Smooth muscle cell (in vitro differentiated cells): ENCODE measurements at regions not wholly inside any gene's neighbourhood (a gene's known extent, or its start where the extent isn't known, plus 50 kb on each side); places are given as distances from the start of the nearest gene placed in this dataset.
"Not testable (repeated sequence)": the region's sequence is repeated elsewhere in the genome, so short reads cannot be mapped to it uniquely, and the experiment has no call there.

Experiments
- DNase-seq: peaks from one replicate; lab custom pipeline; 2025; ENCODE audit not compliant: unreplicated experiment; lab: John Stamatoyannopoulos, UW
- H2AFZ ChIP-seq: fragments of 200-600 bp; sonication (generic); 2 replicates; pipeline ENCODE4 v1.6.0; 2016; ENCODE audit warnings: antibody characterized with exemption, low read depth, mild to moderate bottlenecking
- H3F3A ChIP-seq: fragments of 200-600 bp; sonication (generic); 2 replicates; pipeline ENCODE4 v1.6.0; 2017; ENCODE audit warnings: antibody characterized with exemption, low read depth
- H3K27ac ChIP-seq: fragments of 200-600 bp; sonication (generic); 2 replicates; pipeline ENCODE4 v1.5.1; 2016; ENCODE audit warnings: low read depth, mild to moderate bottlenecking
- H3K27me3 ChIP-seq: fragments of 200-600 bp; sonication (generic); 2 replicates; pipeline ENCODE4 v1.6.1; 2016; ENCODE audit warnings: low read depth, mild to moderate bottlenecking
- H3K36me3 ChIP-seq: fragments of 200-600 bp; sonication (generic); 2 replicates; pipeline ENCODE4 v1.5.1; 2016; ENCODE audit warnings: low read depth
- H3K4me1 ChIP-seq: fragments of 200-600 bp; sonication (generic); 2 replicates; pipeline ENCODE4 v1.5.1; 2016; ENCODE audit warnings: low read depth
- H3K4me2 ChIP-seq: fragments of 200-600 bp; sonication (generic); 2 replicates; pipeline ENCODE4 v1.6.0; 2016; ENCODE audit warnings: mild to moderate bottlenecking
- H3K4me3 ChIP-seq: fragments of 200-600 bp; sonication (generic); 2 replicates; pipeline ENCODE4 v1.5.1; 2016; ENCODE audit warnings: mild to moderate bottlenecking
- H3K79me2 ChIP-seq: fragments of 200-600 bp; sonication (generic); 2 replicates; pipeline ENCODE4 v1.6.0; 2016; ENCODE audit warnings: low read depth, mild to moderate bottlenecking
- H3K9ac ChIP-seq: fragments of 200-600 bp; sonication (generic); 2 replicates; pipeline ENCODE4 v1.6.0; 2016; ENCODE audit warnings: low read depth
- H3K9me3 ChIP-seq: fragments of 200-600 bp; sonication (generic); replicated peaks from 2 replicates; pipeline ENCODE4 v1.5.1; 2016; ENCODE audit warnings: low read depth
- H4K20me1 ChIP-seq: fragments of 200-600 bp; sonication (generic); 2 replicates; pipeline ENCODE4 v1.6.0; 2016; ENCODE audit warnings: low read depth
- CTCF ChIP-seq: fragments of 200-600 bp; sonication (generic); IDR thresholded peaks from 2 replicates; pipeline ENCODE4 v1.5.1; 2017; ENCODE audit warnings: borderline replicate concordance, mild to moderate bottlenecking, antibody characterized with exemption; ENCODE audit not compliant: insufficient read depth, poor library complexity, severe bottlenecking
- WGBS: methylation state at CpG from one replicate; pipeline ENCODE4 v1.1.7; 2016; ENCODE audit warnings: low lambda C conversion rate; 5-methylcytosine and 5-hydroxymethylcytosine counted together

- no peaks in the 10 kb centered on the region for H3K4me1 ChIP-seq
- 81% methylated on average over 1 of the region's 1 CpG for WGBS
- H3K79me2 ChIP-seq = no peaks in the 10 kb centered on the region
- no peak for TF ChIP-seq CTCF
- H3F3A ChIP-seq = no peaks in the 10 kb centered on the region
- H3K27me3 ChIP-seq = no peaks in the 10 kb centered on the region
- no peak overlapping the region for H3K4me3 ChIP-seq
- no peak overlapping the region for H3K4me2 ChIP-seq
- no peak overlapping the region for H3K9ac ChIP-seq
- H4K20me1 ChIP-seq = no peaks in the 10 kb centered on the region
- no peaks in the 10 kb centered on the region for H3K36me3 ChIP-seq
- H3K27ac ChIP-seq = no peak overlapping the region
- no peak for DNase-seq
- H2AFZ ChIP-seq = no peak overlapping the region
- no peaks in the 10 kb centered on the region for H3K9me3 ChIP-seq
Observed at GRCh38 chr2:58405341-58405740, 164.2 kb upstream of the FANCL start.

GRCh38 chr2:58401936-58402335 is 160.8 kb upstream of the FANCL start:
- no peaks in the 10 kb centered on the region for H3K79me2 ChIP-seq
- H3K27ac ChIP-seq = no peak overlapping the region
- DNase-seq = no peak
- H3K9ac ChIP-seq = no peak overlapping the region
- no peaks in the 10 kb centered on the region for H4K20me1 ChIP-seq
- H3K4me3 ChIP-seq = no peak overlapping the region
- H3K4me2 ChIP-seq = no peak overlapping the region
- H2AFZ ChIP-seq = no peak overlapping the region
- no peak for TF ChIP-seq CTCF
- no peaks in the 10 kb centered on the region for H3F3A ChIP-seq
- H3K4me1 ChIP-seq = no peaks in the 10 kb centered on the region
- no peaks in the 10 kb centered on the region for H3K36me3 ChIP-seq
- no peaks in the 10 kb centered on the region for H3K9me3 ChIP-seq
- H3K27me3 ChIP-seq = no peaks in the 10 kb centered on the region
- 85% methylated on average over 2 of the region's 2 CpGs for WGBS

GRCh38 chr2:58398406-58398805 is 157.3 kb upstream of the FANCL start:
- Histone ChIP-seq H3K79me2 (no peaks in the 10 kb centered on the region), H3K27me3 (no peaks in the 10 kb centered on the region), H3K4me2 (no peak overlapping the region), H3F3A (no peaks in the 10 kb centered on the region), H3K27ac (no peak overlapping the region), H3K36me3 (no peaks in the 10 kb centered on the region), H4K20me1 (no peaks in the 10 kb centered on the region), H3K9me3 (no peaks in the 10 kb centered on the region), H2AFZ (no peak overlapping the region), H3K4me3 (no peak overlapping the region), H3K9ac (no peak overlapping the region), H3K4me1 (no peaks in the 10 kb centered on the region)
- no peak for TF ChIP-seq CTCF
- no peak for DNase-seq

GRCh38 chr2:58387701-58388100 is 146.6 kb upstream of the FANCL start:
- H3K4me2 ChIP-seq = no peak overlapping the region
- no peaks in the 10 kb centered on the region for H3K36me3 ChIP-seq
- no peaks in the 10 kb centered on the region for H3K79me2 ChIP-seq
- TF ChIP-seq CTCF = no peak
- no peak overlapping the region for H3K27ac ChIP-seq
- no peaks in the 10 kb centered on the region for H3K27me3 ChIP-seq
- H3K4me1 ChIP-seq = no peaks in the 10 kb centered on the region
- no peak for DNase-seq
- no peaks in the 10 kb centered on the region for H4K20me1 ChIP-seq
- no peak overlapping the region for H3K9ac ChIP-seq
- H3F3A ChIP-seq = no peaks in the 10 kb centered on the region
- H3K4me3 ChIP-seq = no peak overlapping the region
- H3K9me3 ChIP-seq = no peaks in the 10 kb centered on the region
- H2AFZ ChIP-seq = no peak overlapping the region
- 94% methylated on average over 1 of the region's 1 CpG for WGBS

GRCh38 chr2:58386904-58387303 is 145.8 kb upstream of the FANCL start:
- H3K27ac ChIP-seq, H3K4me1 ChIP-seq, H3K36me3 ChIP-seq, H3K27me3 ChIP-seq, H3K9ac ChIP-seq, H3F3A ChIP-seq, H2AFZ ChIP-seq, H3K79me2 ChIP-seq, DNase-seq, H4K20me1 ChIP-seq, H3K9me3 ChIP-seq, H3K4me2 ChIP-seq, H3K4me3 ChIP-seq: not testable (repeated sequence)
- WGBS = 63% methylated on average over 14 of the region's 14 CpGs
